GM21447 (cell line): ENCODE measurements at regions not wholly inside any gene's neighbourhood (a gene's known extent, or its start where the extent isn't known, plus 50 kb on each side); places are given as distances from the start of the nearest gene placed in this dataset.

Experiments used
- ATAC-seq: cut with Tn5 transposase; IDR thresholded peaks from one replicate; pipeline ENCODE4 v1.9.1; 2021; ENCODE audit not compliant: unreplicated experiment

GRCh38 chr19:31761281-31761913 is 412.2 kb upstream of the TSHZ3 start:
- no peak for ATAC-seq

- no peak for ATAC-seq
These were observed 421.0 kb upstream of the TSHZ3 start for GRCh38 chr19:31770223-31770622.

- no peak for ATAC-seq
These were observed 423.7 kb upstream of the TSHZ3 start for GRCh38 chr19:31772915-31773314.

- no peak for ATAC-seq
These were observed 432.3 kb upstream of the TSHZ3 start for GRCh38 chr19:31781542-31781941.

- ATAC-seq = no peak
These were observed 434.4 kb upstream of the TSHZ3 start for GRCh38 chr19:31783592-31783991.

- ATAC-seq = no peak
These were observed 435.4 kb upstream of the TSHZ3 start for GRCh38 chr19:31784671-31785101.

- no peak for ATAC-seq
These were observed 452.4 kb upstream of the TSHZ3 start for GRCh38 chr19:31801611-31802010.

- ATAC-seq = no peak
These were observed 454.7 kb upstream of the TSHZ3 start for GRCh38 chr19:31803835-31804446.

GRCh38 chr19:31804668-31805067 is 455.4 kb upstream of the TSHZ3 start:
- no peak for ATAC-seq

GRCh38 chr19:31810536-31811109 is 461.4 kb upstream of the TSHZ3 start:
- ATAC-seq = no peak

GRCh38 chr19:31817971-31818797 is 468.9 kb upstream of the TSHZ3 start:
- ATAC-seq = no peak

GRCh38 chr19:31818798-31819105 is 469.5 kb upstream of the TSHZ3 start:
- ATAC-seq = no peak

- no peak for ATAC-seq
These were observed 470.6 kb upstream of the TSHZ3 start for GRCh38 chr19:31819837-31820236.

- ATAC-seq = no peak
These were observed 472.1 kb upstream of the TSHZ3 start for GRCh38 chr19:31821346-31821745.

- no peak for ATAC-seq
These were observed 476.2 kb upstream of the TSHZ3 start for GRCh38 chr19:31825134-31826094.

- ATAC-seq = no peak
These were observed 477.1 kb upstream of the TSHZ3 start for GRCh38 chr19:31826325-31826724.

- no peak for ATAC-seq
These were observed 482.4 kb upstream of the TSHZ3 start for GRCh38 chr19:31831421-31832175.

- no peak for ATAC-seq
These were observed 482.9 kb upstream of the TSHZ3 start for GRCh38 chr19:31832176-31832548.

- ATAC-seq = no peak
These were observed 484.8 kb upstream of the TSHZ3 start for GRCh38 chr19:31834070-31834469.

GRCh38 chr19:31838163-31838815 is 489.1 kb upstream of the TSHZ3 start:
- no peak for ATAC-seq
